ENCODE measurements at regions not wholly inside any gene's neighbourhood (a gene's known extent, or its start where the extent isn't known, plus 50 kb on each side); places are given as distances from the start of the nearest gene placed in this dataset.

DNA sequence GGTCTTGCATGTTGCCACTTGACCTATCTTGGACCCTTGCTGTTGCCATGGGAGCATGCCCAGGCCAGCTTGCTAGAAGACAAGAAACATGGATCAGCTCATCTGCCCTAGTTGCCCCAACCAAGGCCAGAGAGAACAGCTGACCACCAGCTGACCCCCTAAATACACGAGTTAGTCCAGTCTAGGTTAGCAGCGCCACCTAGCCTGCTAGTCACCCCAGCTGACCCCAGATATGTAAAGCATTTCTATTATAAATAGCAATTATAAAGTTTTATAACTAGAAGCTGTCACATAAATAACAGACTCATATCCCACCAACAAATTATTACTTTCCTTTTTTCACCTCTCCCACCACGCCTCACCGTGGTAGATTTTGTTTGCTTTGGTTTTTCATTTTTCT lies 387.8 kb downstream of the RASEF start:
- TF ChIP-seq, protein P1, sequence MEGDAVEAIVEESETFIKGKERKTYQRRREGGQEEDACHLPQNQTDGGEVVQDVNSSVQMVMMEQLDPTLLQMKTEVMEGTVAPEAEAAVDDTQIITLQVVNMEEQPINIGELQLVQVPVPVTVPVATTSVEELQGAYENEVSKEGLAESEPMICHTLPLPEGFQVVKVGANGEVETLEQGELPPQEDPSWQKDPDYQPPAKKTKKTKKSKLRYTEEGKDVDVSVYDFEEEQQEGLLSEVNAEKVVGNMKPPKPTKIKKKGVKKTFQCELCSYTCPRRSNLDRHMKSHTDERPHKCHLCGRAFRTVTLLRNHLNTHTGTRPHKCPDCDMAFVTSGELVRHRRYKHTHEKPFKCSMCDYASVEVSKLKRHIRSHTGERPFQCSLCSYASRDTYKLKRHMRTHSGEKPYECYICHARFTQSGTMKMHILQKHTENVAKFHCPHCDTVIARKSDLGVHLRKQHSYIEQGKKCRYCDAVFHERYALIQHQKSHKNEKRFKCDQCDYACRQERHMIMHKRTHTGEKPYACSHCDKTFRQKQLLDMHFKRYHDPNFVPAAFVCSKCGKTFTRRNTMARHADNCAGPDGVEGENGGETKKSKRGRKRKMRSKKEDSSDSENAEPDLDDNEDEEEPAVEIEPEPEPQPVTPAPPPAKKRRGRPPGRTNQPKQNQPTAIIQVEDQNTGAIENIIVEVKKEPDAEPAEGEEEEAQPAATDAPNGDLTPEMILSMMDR (IDR thresholded peaks at IDR 0.05; ENCODE audit: borderline replicate concordance, extremely low read depth, low read length, poor library complexity, severe bottlenecking): no peak
- TF ChIP-seq EZH2 (IDR thresholded peaks at IDR 0.05; ENCODE audit: borderline replicate concordance, low read depth, low read length, severe bottlenecking): no peak
